A673 (cell line): ENCODE measurements at regions not wholly inside any gene's neighbourhood (a gene's known extent, or its start where the extent isn't known, plus 50 kb on each side); places are given as distances from the start of the nearest gene placed in this dataset.

Source experiments
- BruUV-seq: library from RNA; stranded (reverse); fragments of 400-500 nt; replicated peaks from 2 replicates; lab custom pipeline; 2021; lab: Mats Ljungman, UMichigan
- CTCF ChIA-PET: fragments of 300-600 bp; sonication (Branson Sonifier 250); formaldehyde crosslinking; loops from one replicate; lab custom pipeline; 2022; ENCODE audit warnings: antibody characterized with exemption; lab: Charles Lee
- POLR2A ChIA-PET: fragments of 300-600 bp; sonication (Branson Sonifier 250); formaldehyde crosslinking; loops from one replicate; lab custom pipeline; 2022; ENCODE audit warnings: antibody characterized with exemption; ENCODE audit not compliant: low non-redundant PET; lab: Charles Lee
- DNase-seq: peaks from one replicate; pipeline ENCODE4 v3.0.0-alpha.2; 2015; ENCODE audit warnings: low spot score
- H3K27ac ChIP-seq: fragments of 200-600 bp; sonication (generic); 2 replicates; pipeline ENCODE4 v1.5.1; 2016; ENCODE audit warnings: mixed run types, low read depth, mild to moderate bottlenecking, mixed read lengths, antibody characterized with exemption, low read length; ENCODE audit not compliant: poor library complexity, severe bottlenecking
- H3K27me3 ChIP-seq: fragments of 200-600 bp; sonication (generic); replicated peaks from 2 replicates; pipeline ENCODE4 v1.6.1; 2017; ENCODE audit warnings: mixed run types, low read depth, mild to moderate bottlenecking, mixed read lengths, antibody characterized with exemption, low read length; ENCODE audit not compliant: insufficient read depth, poor library complexity
- H3K36me3 ChIP-seq: fragments of 200-600 bp; sonication (generic); 2 replicates; pipeline ENCODE4 v1.6.1; 2016; ENCODE audit warnings: mixed run types, mild to moderate bottlenecking, mixed read lengths, antibody characterized with exemption, low read length; ENCODE audit not compliant: insufficient read depth, poor library complexity, severe bottlenecking
- H3K4me1 ChIP-seq: fragments of 200-600 bp; sonication (generic); 2 replicates; pipeline ENCODE4 v1.6.1; 2017; ENCODE audit warnings: mixed run types, mild to moderate bottlenecking, mixed read lengths, antibody characterized with exemption, low read length; ENCODE audit not compliant: insufficient read depth, poor library complexity, severe bottlenecking
- H3K4me3 ChIP-seq: fragments of 200-600 bp; sonication (generic); 2 replicates; pipeline ENCODE4 v1.5.1; 2016; ENCODE audit warnings: low read depth, mixed run types, mild to moderate bottlenecking, mixed read lengths, low read length; ENCODE audit not compliant: poor library complexity, severe bottlenecking
- H3K9me3 ChIP-seq: fragments of 200-600 bp; sonication (generic); 2 replicates; pipeline ENCODE4 v1.6.1; 2016; ENCODE audit warnings: mixed run types, low read depth, mild to moderate bottlenecking, mixed read lengths, antibody characterized with exemption, low read length; ENCODE audit not compliant: poor library complexity, severe bottlenecking
- EZH2 ChIP-seq: fragments of 200-600 bp; sonication (generic); IDR thresholded peaks from 2 replicates; pipeline ENCODE4 v1.6.1; 2017; ENCODE audit warnings: borderline replicate concordance, low read depth, mild to moderate bottlenecking, mixed read lengths, antibody characterized with exemption, low read length; ENCODE audit not compliant: poor library complexity, severe bottlenecking
- intact Hi-C: fragments of 100-400 bp; cut with micrococcal nuclease; formaldehyde crosslinking; loops from one replicate; pipeline ENCODE4 v1.10.0; 2022; ENCODE audit not compliant: unreplicated experiment
- TF ChIP-seq, protein P1 (sequence below): fragments of 300-800, 200-600 bp; sonication (generic); conservative IDR thresholded peaks from 2 replicates; pipeline ENCODE4 v1.5.1; 2017; ENCODE audit warnings: low read depth, mild to moderate bottlenecking, antibody characterized with exemption, low read length, moderate library complexity, mixed read lengths

- no peak for DNase-seq
- ChIA-PET CTCF (no interaction called here), POLR2A (no interaction called here)
Measured at GRCh38 chr12:90729736-90730135, 225.2 kb downstream of the CCER1 start.

DNA sequence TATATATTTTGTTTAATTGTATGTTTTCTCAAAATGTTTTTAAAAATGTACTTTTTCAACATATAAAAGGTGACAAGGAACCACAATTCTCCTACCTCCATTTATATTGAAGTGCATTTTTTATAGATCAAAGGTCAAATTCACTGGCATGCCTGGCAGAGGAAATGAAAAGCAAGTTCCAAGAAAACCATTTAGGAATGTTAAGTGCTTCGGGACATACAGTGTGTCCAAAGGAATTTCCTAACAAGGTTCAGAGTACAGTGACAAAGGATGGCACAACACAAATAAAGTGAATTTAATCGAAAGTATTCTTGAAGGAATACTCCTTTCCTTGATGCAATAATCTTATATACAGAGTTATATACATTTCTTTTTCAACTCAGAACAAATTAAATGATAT is 242.3 kb downstream of the CCER1 start:
- Histone ChIP-seq H3K9me3 (no peaks in the 10 kb centered on the region), H3K4me3 (no peak overlapping the region), H3K36me3 (no peaks in the 10 kb centered on the region), H3K27ac (no peak overlapping the region), H3K4me1 (no peaks in the 10 kb centered on the region), H3K27me3 (no peaks in the 10 kb centered on the region)
- CTCF ChIA-PET: no interaction called here
- intact Hi-C loops: no loop called here
- POLR2A ChIA-PET: no interaction called here
- DNase-seq: no peak
- TF ChIP-seq, protein P1, sequence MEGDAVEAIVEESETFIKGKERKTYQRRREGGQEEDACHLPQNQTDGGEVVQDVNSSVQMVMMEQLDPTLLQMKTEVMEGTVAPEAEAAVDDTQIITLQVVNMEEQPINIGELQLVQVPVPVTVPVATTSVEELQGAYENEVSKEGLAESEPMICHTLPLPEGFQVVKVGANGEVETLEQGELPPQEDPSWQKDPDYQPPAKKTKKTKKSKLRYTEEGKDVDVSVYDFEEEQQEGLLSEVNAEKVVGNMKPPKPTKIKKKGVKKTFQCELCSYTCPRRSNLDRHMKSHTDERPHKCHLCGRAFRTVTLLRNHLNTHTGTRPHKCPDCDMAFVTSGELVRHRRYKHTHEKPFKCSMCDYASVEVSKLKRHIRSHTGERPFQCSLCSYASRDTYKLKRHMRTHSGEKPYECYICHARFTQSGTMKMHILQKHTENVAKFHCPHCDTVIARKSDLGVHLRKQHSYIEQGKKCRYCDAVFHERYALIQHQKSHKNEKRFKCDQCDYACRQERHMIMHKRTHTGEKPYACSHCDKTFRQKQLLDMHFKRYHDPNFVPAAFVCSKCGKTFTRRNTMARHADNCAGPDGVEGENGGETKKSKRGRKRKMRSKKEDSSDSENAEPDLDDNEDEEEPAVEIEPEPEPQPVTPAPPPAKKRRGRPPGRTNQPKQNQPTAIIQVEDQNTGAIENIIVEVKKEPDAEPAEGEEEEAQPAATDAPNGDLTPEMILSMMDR: no peak
- no peak for TF ChIP-seq EZH2
- no TSS peak for BruUV-seq

More at GRCh38 chr12:90729736-90730135, 225.2 kb downstream of the CCER1 start:
- H3K27ac ChIP-seq: no peak overlapping the region
- intact Hi-C loops: no loop called here
- TF ChIP-seq, protein P1: no peak
- TF ChIP-seq EZH2: no peak
- H3K9me3 ChIP-seq: no peaks in the 10 kb centered on the region
- H3K27me3 ChIP-seq: no peaks in the 10 kb centered on the region
- H3K36me3 ChIP-seq: no peaks in the 10 kb centered on the region
- no TSS peak for BruUV-seq
- no peaks in the 10 kb centered on the region for H3K4me1 ChIP-seq
- H3K4me3 ChIP-seq: no peak overlapping the region

GRCh38 chr12:90710711-90711110 is 244.3 kb downstream of the CCER1 start:
- Histone ChIP-seq H3K9me3 (no peaks in the 10 kb centered on the region), H3K27ac (no peak overlapping the region), H3K27me3 (no peaks in the 10 kb centered on the region), H3K36me3 (no peaks in the 10 kb centered on the region), H3K4me3 (no peak overlapping the region), H3K4me1 (no peaks in the 10 kb centered on the region)
- CTCF ChIA-PET: no interaction called here
- BruUV-seq: no TSS peak
- POLR2A ChIA-PET: no interaction called here
- no peak for TF ChIP-seq EZH2
- TF ChIP-seq, protein P1: no peak
- intact Hi-C loops: no loop called here
- no peak for DNase-seq
